ENCODE measurements at regions not wholly inside any gene's neighbourhood (a gene's known extent, or its start where the extent isn't known, plus 50 kb on each side); places are given as distances from the start of the nearest gene placed in this dataset.

DNA sequence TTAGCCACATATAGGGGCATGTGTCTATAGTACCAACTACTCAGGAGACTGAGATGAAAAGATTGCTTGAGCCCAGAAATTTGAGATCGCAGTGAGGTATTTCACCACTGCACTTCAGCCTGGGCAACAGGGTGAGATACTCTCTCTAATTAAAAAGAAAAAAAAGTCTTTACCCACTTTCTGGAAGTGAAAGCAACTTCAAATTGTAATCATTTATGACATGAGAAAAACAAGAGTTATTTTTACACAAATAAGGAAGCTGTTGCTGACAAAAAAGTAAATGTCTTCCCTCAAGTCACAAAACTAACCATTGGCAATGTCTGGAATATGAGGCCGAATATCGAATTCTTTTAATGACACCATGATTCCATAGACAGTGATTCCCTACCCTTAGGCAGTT, 71.4 kb downstream of the GLYATL1 start:
- H3K9me3 ChIP-seq (ENCODE audit: insufficient read depth in 2 of 2, low read depth in 1 of 2, low read length in 1 of 2): peaks cover 4 to 6% of the 10 kb centered on the region in 2 experiments; a peak in 1 of 4 replicates
- H3K27me3 ChIP-seq (replicated peaks in 1 of 4; ENCODE audit: control insufficient read depth in 3 of 4, extremely low read depth in 1 of 4, insufficient read depth in 3 of 4, low read length in 3 of 4): no peaks in the 10 kb centered on the region
- no peak overlapping the region for H3K18ac ChIP-seq (ENCODE audit: extremely low read depth, low read length)
- no peak overlapping the region for H2BK20ac ChIP-seq (ENCODE audit: low read length)
- POLR2A ChIA-PET (ENCODE audit: partially characterized antibody): no interaction called here
- no peaks in the 10 kb centered on the region for H4K20me1 ChIP-seq (replicated peaks in 1 of 2; ENCODE audit: control insufficient read depth in 1 of 2, insufficient read depth in 2 of 2, low read length in 2 of 2)
- H4K8ac ChIP-seq (ENCODE audit: extremely low read depth, insufficient read depth, low read length): no peak overlapping the region
- H3K14ac ChIP-seq (ENCODE audit: insufficient read length): no peak overlapping the region
- TF ChIP-seq HDAC2 (IDR thresholded peaks at IDR 0.05; ENCODE audit: borderline replicate concordance in 1 of 2, low read depth in 2 of 2, low read length in 2 of 2) (no peak), RAD21 (IDR thresholded peaks at IDR 0.05 in 1 of 2, conservative IDR thresholded peaks at IDR 0.05 in 1 of 2; ENCODE audit: low read depth in 2 of 2, low read length in 2 of 2) (no peak), KDM4A (IDR thresholded peaks at IDR 0.05; ENCODE audit: low read depth, low read length, severe bottlenecking) (no peak), KDM5A (IDR thresholded peaks at IDR 0.05; ENCODE audit: low read length) (no peak), CHD1 (IDR thresholded peaks at IDR 0.05; ENCODE audit: low read depth, low read length) (no peak), HDAC6 (IDR thresholded peaks at IDR 0.05; ENCODE audit: low read depth, low read length) (no peak)
- no peak overlapping the region for H4K91ac ChIP-seq (replicated peaks; ENCODE audit: insufficient read length, low read length)
- 92% methylated on average over 3 of the region's 3 CpGs; no CpG with 5 or more reads in 1 of the 2 experiments for WGBS, 2 experiments (ENCODE audit: extremely low coverage in 1 of 2, insufficient coverage in 1 of 2, insufficient read length in 1 of 2, insufficient replicate concordance in 2 of 2, low coverage in 1 of 2, low lambda C conversion rate in 2 of 2, missing lambda C conversion rate in 1 of 2)
- no peak overlapping the region for H3K23ac ChIP-seq (ENCODE audit: insufficient read length)
- no peak overlapping the region for H3K56ac ChIP-seq (replicated peaks; ENCODE audit: insufficient read length, low read depth, low read length)
- H2BK120ac ChIP-seq (replicated peaks; ENCODE audit: low read depth, low read length): no peak overlapping the region
- H2BK5ac ChIP-seq (ENCODE audit: low read depth, low read length): no peak overlapping the region
- H3K27ac ChIP-seq (ENCODE audit: low read depth, low read length): no peak overlapping the region
- CTCF ChIA-PET (ENCODE audit: partially characterized antibody): interaction anchor here (0.6 to 1.3 kb wide), 3 partner anchors 47 to 360 kb away, joined by 3 to 6 read pairs (median 3); no protein-coding TSS in a partner anchor
- H3K79me2 ChIP-seq (ENCODE audit: control insufficient read depth in 1 of 2, insufficient read depth in 2 of 2, low read length in 2 of 2): no peaks in the 10 kb centered on the region
- H3K79me1 ChIP-seq (ENCODE audit: low read depth, low read length): no peaks in the 10 kb centered on the region
- no peak overlapping the region for H2AFZ ChIP-seq (ENCODE audit: low read length)
- H2AK5ac ChIP-seq (ENCODE audit: low read depth, low read length): no peak overlapping the region
- no peak overlapping the region for H3K4me2 ChIP-seq (ENCODE audit: insufficient read depth in 1 of 2, low read depth in 2 of 2, low read length in 2 of 2)
- H3K4me1 ChIP-seq (replicated peaks in 1 of 4; ENCODE audit: control insufficient read depth in 3 of 4, insufficient read depth in 4 of 4, low read length in 3 of 4): peaks cover 3 to 9% (median 7%) of the 10 kb centered on the region in 4 experiments; a peak in 4 of 7 replicates
- no peak overlapping the region for H3K4ac ChIP-seq (replicated peaks; ENCODE audit: insufficient read length, low read depth, low read length)
- no peaks in the 10 kb centered on the region for H3K36me3 ChIP-seq (ENCODE audit: control insufficient read depth in 2 of 4, insufficient read depth in 4 of 4, low read length in 3 of 4)
- FAIRE-seq (no peak), DNase-seq (ENCODE audit: low read depth in 1 of 2, low spot score in 2 of 2) (no peak)
- no peak overlapping the region for H4K5ac ChIP-seq (ENCODE audit: insufficient read length, low read depth, low read length)
- no peak overlapping the region for H2BK12ac ChIP-seq (ENCODE audit: low read depth, low read length)
- no peak overlapping the region for H3K4me3 ChIP-seq (ENCODE audit: extremely low read depth in 1 of 4, insufficient read depth in 2 of 4, low read depth in 3 of 4, low read length in 4 of 4)
- H3K23me2 ChIP-seq (ENCODE audit: low read depth, low read length): no peaks in the 10 kb centered on the region
- no peak overlapping the region for H2BK15ac ChIP-seq (ENCODE audit: low read length)
- no peak overlapping the region for H3K9ac ChIP-seq (replicated peaks in 1 of 4; ENCODE audit: extremely low read depth in 1 of 4, low read depth in 3 of 4, low read length in 3 of 4)

All from H1 (cell line).